ENCODE measurements at regions not wholly inside any gene's neighbourhood (a gene's known extent, or its start where the extent isn't known, plus 50 kb on each side); places are given as distances from the start of the nearest gene placed in this dataset.

GRCh38 chr12:92571169-92571568, 131.6 kb upstream of the PLEKHG7 start:
- DNase-seq (no peak), ATAC-seq (no peak)
- no peaks in the 10 kb centered on the region for H3K9me3 ChIP-seq
- no peaks in the 10 kb centered on the region for H3K36me3 ChIP-seq (ENCODE audit: low read depth)
- intact Hi-C loops (cut with DNase I, micrococcal nuclease): loop anchor here (10.0 kb wide), 2 partner anchors 426 to 1186 kb away; partner anchors contain the start of gene BTG1 (in 1 of the 2)
- TF ChIP-seq, protein P1, sequence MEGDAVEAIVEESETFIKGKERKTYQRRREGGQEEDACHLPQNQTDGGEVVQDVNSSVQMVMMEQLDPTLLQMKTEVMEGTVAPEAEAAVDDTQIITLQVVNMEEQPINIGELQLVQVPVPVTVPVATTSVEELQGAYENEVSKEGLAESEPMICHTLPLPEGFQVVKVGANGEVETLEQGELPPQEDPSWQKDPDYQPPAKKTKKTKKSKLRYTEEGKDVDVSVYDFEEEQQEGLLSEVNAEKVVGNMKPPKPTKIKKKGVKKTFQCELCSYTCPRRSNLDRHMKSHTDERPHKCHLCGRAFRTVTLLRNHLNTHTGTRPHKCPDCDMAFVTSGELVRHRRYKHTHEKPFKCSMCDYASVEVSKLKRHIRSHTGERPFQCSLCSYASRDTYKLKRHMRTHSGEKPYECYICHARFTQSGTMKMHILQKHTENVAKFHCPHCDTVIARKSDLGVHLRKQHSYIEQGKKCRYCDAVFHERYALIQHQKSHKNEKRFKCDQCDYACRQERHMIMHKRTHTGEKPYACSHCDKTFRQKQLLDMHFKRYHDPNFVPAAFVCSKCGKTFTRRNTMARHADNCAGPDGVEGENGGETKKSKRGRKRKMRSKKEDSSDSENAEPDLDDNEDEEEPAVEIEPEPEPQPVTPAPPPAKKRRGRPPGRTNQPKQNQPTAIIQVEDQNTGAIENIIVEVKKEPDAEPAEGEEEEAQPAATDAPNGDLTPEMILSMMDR (IDR thresholded peaks at IDR 0.05): no peak
- no peaks in the 10 kb centered on the region for H3K4me1 ChIP-seq (ENCODE audit: low read depth)
- no peak overlapping the region for H3K4me3 ChIP-seq

GRCh38 chr12:92570056-92570753, 132.6 kb upstream of the PLEKHG7 start:
- Histone ChIP-seq H3K9me3 (no peaks in the 10 kb centered on the region), H3K36me3 (ENCODE audit: low read depth) (no peaks in the 10 kb centered on the region), H3K4me1 (ENCODE audit: low read depth) (no peaks in the 10 kb centered on the region), H3K4me3 (no peak overlapping the region)
- ATAC-seq (peak; percentile 82), DNase-seq (peak in 1 of 3 donors; percentile 94)
- intact Hi-C loops (cut with DNase I, micrococcal nuclease): loop anchor here (10.0 kb wide), 2 partner anchors 425 to 1185 kb away; partner anchors contain the start of gene BTG1 (in 1 of the 2)
- TF ChIP-seq, protein P1 (IDR thresholded peaks at IDR 0.05): peak; percentile 24

- Histone ChIP-seq H3K4me3 (no peak overlapping the region), H3K36me3 (ENCODE audit: low read depth) (no peaks in the 10 kb centered on the region), H3K4me1 (ENCODE audit: low read depth) (no peaks in the 10 kb centered on the region), H3K9me3 (no peaks in the 10 kb centered on the region)
- no peak for ATAC-seq
- DNase-seq: no peak
- TF ChIP-seq, protein P1 (IDR thresholded peaks at IDR 0.05): no peak
- intact Hi-C loops (cut with DNase I, micrococcal nuclease): loop anchor here (10.0 kb wide), 2 partner anchors 424 to 994 kb away; partner anchors contain the start of gene BTG1 (in 1 of the 2)
These were observed 134.1 kb upstream of the PLEKHG7 start for GRCh38 chr12:92568691-92569090.

DNA sequence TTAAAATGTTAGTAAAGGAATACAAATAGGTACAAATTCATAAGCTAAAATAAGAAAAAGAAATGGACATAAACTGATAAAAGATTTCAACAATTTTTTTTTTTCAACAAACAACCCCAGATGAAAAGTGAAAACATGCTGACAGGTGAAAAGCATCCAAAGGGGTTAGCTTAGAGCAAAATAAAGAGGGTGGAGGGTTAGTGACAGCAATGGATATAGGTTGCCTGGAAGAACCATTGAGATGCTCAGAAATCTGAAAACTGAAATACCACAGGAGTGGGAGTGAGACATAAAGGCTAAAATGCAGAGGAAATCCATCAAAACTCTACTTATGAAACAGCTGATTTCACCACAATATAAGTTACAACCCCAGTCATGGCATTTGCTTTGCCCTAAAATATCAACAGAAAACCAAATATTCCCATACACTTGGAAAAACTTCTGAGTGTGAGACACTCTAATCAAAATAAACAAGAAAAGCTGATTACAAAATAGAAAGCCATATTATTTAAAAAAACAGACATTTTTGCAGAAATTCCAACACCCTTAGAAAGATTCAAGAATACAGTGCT, 136.3 kb upstream of the PLEKHG7 start:
- Histone ChIP-seq H3K4me1 (ENCODE audit: low read depth) (peaks cover 3% of the 10 kb centered on the region), H3K36me3 (ENCODE audit: low read depth) (no peaks in the 10 kb centered on the region), H3K9me3 (no peaks in the 10 kb centered on the region), H3K4me3 (no peak overlapping the region)
- TF ChIP-seq, protein P1 (IDR thresholded peaks at IDR 0.05): no peak
- intact Hi-C loops (cut with DNase I, micrococcal nuclease): loop anchor here (10.0 kb wide), 2 partner anchors 422 to 992 kb away; partner anchors contain the start of gene BTG1 (in 1 of the 2)
- ATAC-seq: no peak
- DNase-seq: no peak

DNA sequence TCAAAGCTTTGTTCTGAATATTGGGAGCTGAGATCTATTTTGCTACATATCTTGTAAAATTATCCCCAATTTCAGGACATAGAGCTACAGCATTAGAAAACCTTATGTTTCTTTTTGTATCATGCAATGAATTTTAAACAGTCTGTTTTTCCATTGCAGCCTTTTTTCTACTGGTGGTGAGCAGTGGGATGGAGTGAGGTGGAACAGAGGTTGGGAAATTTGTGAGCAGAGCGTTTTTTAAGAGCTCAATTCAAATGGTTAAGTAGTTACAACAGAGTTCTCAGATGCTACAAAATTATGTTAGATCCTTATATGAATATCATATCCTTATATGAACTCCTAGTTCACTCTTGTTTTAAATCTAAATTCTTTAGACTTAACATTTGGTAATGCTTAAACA, 139.0 kb upstream of the PLEKHG7 start:
- Histone ChIP-seq H3K4me1 (ENCODE audit: low read depth) (peaks cover 4% of the 10 kb centered on the region), H3K4me3 (no peak overlapping the region), H3K36me3 (ENCODE audit: low read depth) (no peaks in the 10 kb centered on the region), H3K9me3 (no peaks in the 10 kb centered on the region)
- TF ChIP-seq, protein P1 (IDR thresholded peaks at IDR 0.05): no peak
- ATAC-seq (no peak), DNase-seq (no peak)
- intact Hi-C loops (cut with DNase I, micrococcal nuclease): loop anchor here (10.0 kb wide), 2 partner anchors 419 to 989 kb away; partner anchors contain the start of gene BTG1 (in 1 of the 2)

All from mucosa of descending colon (tissue), 3 donors.